ENCODE measurements at regions not wholly inside any gene's neighbourhood (a gene's known extent, or its start where the extent isn't known, plus 50 kb on each side); places are given as distances from the start of the nearest gene placed in this dataset.
A peak's percentile ranks its signal among the peaks of the same experiment; 100 is the strongest.

DNA sequence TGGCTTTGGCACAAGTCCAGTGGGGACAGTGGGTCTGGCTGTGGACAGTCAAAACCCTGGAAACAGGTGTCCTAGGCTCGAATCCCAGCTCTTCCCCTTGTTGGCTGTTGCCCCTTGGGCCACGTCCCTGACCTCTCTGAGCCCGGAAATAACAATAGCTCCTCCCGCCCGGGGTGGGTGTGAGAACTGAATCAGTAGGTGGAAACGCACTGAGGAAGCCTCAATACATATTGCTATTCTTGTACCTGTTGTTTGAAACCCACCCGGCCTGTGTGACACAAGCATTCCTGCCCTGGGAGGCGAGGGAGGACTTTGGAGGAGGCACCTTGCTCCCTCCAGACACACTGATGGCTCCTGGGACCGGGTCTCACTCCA is 134.1 kb downstream of the OLFM1 start:
- TF ChIP-seq POLR2A (IDR thresholded peaks at IDR 0.05), result no peak
- TF ChIP-seq, protein P1, sequence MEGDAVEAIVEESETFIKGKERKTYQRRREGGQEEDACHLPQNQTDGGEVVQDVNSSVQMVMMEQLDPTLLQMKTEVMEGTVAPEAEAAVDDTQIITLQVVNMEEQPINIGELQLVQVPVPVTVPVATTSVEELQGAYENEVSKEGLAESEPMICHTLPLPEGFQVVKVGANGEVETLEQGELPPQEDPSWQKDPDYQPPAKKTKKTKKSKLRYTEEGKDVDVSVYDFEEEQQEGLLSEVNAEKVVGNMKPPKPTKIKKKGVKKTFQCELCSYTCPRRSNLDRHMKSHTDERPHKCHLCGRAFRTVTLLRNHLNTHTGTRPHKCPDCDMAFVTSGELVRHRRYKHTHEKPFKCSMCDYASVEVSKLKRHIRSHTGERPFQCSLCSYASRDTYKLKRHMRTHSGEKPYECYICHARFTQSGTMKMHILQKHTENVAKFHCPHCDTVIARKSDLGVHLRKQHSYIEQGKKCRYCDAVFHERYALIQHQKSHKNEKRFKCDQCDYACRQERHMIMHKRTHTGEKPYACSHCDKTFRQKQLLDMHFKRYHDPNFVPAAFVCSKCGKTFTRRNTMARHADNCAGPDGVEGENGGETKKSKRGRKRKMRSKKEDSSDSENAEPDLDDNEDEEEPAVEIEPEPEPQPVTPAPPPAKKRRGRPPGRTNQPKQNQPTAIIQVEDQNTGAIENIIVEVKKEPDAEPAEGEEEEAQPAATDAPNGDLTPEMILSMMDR (IDR thresholded peaks at IDR 0.05), result no peak
- no peaks in the 10 kb centered on the region for H3K27me3 ChIP-seq
- no peaks in the 10 kb centered on the region for H3K4me1 ChIP-seq
- no peaks in the 10 kb centered on the region for H3K9me3 ChIP-seq
- H3K4me3 ChIP-seq, result no peak overlapping the region
- DNase-seq, result peak in 1 of 3 donors; percentile 18
- no peak overlapping the region for H3K27ac ChIP-seq
- H3K36me3 ChIP-seq, result no peaks in the 10 kb centered on the region

DNA sequence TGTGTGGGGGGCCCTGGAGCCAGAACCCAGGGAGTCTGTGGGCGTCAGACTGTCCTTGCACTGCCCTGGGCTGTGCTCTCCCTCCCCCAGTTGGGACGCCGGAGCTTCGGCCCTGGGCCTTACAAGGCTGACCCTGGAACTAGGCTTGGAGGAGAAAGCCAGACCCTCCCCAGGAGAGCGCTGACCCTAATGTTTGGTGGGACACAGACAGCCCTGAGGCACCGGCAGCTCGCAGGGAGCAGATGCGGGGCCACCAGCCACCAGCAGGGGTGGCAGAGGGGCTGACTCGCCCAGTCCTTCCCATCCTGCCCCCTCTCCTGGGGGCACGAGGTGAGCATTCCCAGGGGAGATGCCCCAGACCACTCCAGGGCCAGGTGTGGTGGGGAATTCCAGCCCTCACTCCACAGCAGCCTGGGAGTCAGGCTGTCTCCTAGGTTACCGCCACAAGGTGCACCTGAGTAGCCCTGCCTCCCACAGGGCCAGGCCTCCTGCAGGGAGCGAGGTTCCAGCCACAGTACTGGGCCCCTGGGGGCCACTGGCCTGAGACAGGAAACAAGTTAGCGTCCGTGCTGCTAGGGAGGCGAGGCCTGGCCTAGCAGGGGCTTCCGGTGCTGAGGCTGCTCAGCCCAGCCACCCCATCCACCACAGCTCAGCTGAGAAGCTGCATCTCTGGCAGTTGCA is 134.6 kb downstream of the OLFM1 start:
- Histone ChIP-seq H3K4me1 (no peaks in the 10 kb centered on the region), H3K27ac (no peak overlapping the region), H3K36me3 (no peaks in the 10 kb centered on the region), H3K4me3 (no peak overlapping the region), H3K27me3 (no peaks in the 10 kb centered on the region), H3K9me3 (no peaks in the 10 kb centered on the region)
- peak in 1 of 3 donors; percentile 39 for DNase-seq
- TF ChIP-seq POLR2A (IDR thresholded peaks at IDR 0.05), result no peak
- TF ChIP-seq, protein P1 (IDR thresholded peaks at IDR 0.05), result no peak

- Histone ChIP-seq H3K27me3 (no peaks in the 10 kb centered on the region), H3K9me3 (no peaks in the 10 kb centered on the region), H3K4me3 (no peak overlapping the region), H3K4me1 (no peaks in the 10 kb centered on the region), H3K27ac (no peak overlapping the region), H3K36me3 (no peaks in the 10 kb centered on the region)
- TF ChIP-seq POLR2A (IDR thresholded peaks at IDR 0.05), result no peak
- TF ChIP-seq, protein P1 (IDR thresholded peaks at IDR 0.05), result no peak
- peak in 1 of 3 donors; percentile 19 for DNase-seq
These were observed 135.7 kb downstream of the OLFM1 start for GRCh38 chr9:135222881-135223760.

DNA sequence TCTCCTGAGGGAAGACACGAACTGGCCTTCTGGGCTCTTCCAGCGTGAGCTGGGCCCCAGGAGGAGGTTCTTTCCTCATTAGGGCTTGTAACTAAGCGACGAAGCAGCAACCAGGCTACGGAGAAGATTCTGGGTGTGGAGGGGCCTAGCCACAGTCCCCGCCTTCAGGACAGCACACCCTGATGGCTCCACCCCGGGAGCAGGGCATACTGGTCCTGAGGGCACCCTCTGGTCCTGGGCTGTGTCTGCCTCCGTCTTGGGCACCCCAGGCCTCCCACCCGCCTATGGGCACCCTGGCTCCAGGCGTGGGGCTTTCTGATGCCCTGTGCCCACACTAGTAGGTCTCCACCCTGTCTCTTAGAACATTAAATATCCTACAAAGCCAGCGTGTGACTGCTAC is 136.4 kb downstream of the OLFM1 start:
- H3K9me3 ChIP-seq, result no peaks in the 10 kb centered on the region
- no peak overlapping the region for H3K4me3 ChIP-seq
- no peak overlapping the region for H3K27ac ChIP-seq
- no peaks in the 10 kb centered on the region for H3K36me3 ChIP-seq
- peak in 1 of 3 donors; percentile 12 for DNase-seq
- no peaks in the 10 kb centered on the region for H3K4me1 ChIP-seq
- TF ChIP-seq POLR2A (IDR thresholded peaks at IDR 0.05), result no peak
- H3K27me3 ChIP-seq, result no peaks in the 10 kb centered on the region

DNA sequence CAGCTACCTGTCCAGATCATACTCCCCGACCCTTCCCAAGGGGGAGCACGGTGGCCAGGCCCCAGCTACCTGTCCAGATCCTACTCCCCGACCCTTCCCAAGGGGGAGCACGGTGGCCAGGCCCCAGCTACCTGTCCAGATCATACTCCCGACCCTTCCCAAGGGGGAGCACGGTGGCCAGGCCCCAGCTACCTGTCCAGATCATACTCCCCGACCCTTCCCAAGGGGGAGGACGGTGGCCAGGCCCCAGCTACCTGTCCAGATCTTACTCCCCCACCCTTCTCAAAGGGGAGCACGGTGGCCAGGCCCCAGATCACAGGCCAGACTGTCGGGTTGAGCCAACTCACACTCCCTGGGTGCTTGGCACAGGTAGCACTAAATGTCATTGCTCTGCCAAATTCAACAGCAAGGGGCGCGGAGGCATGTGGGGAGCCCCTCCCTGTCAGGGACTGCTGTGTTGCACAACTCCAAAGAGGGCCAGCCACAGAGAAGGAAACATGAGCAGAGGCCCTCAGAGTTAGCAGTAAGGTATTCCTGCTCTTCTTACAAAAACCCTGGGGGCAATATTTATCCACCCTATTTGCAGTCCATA is 136.9 kb downstream of the OLFM1 start:
- H3K27me3 ChIP-seq, result no peaks in the 10 kb centered on the region
- no peak overlapping the region for H3K27ac ChIP-seq
- no peaks in the 10 kb centered on the region for H3K4me1 ChIP-seq
- H3K36me3 ChIP-seq, result no peaks in the 10 kb centered on the region
- peak in 1 of 3 donors; percentile 12 for DNase-seq
- no peaks in the 10 kb centered on the region for H3K9me3 ChIP-seq
- TF ChIP-seq, protein P1 (IDR thresholded peaks at IDR 0.05), result no peak
- no peak for TF ChIP-seq POLR2A (IDR thresholded peaks at IDR 0.05)
- H3K4me3 ChIP-seq, result no peak overlapping the region
